OCI-LY3 (cell line): ENCODE measurements at regions not wholly inside any gene's neighbourhood (a gene's known extent, or its start where the extent isn't known, plus 50 kb on each side); places are given as distances from the start of the nearest gene placed in this dataset.

ENCODE experiments used
- H2AFZ ChIP-seq: fragments of 200-600, 300-600 bp; shearing (Covaris generic); 2 replicates; pipeline ENCODE4 v1.6.0; 2014; ENCODE audit warnings: antibody characterized with exemption, low read depth, low read length
- H3K27ac ChIP-seq: fragments of 200-600, 300-600 bp; sonication (generic); 2 replicates; pipeline ENCODE4 v1.5.1; 2014; ENCODE audit warnings: mild to moderate bottlenecking, low read length, moderate library complexity, mixed read lengths
- H3K27me3 ChIP-seq: fragments of 200-600, 300-600 bp; sonication (generic); 2 replicates; pipeline ENCODE4 v1.6.1; 2014; ENCODE audit warnings: low read depth, low read length, mixed read lengths
- H3K36me3 ChIP-seq: fragments of 200-600, 300-600 bp; sonication (generic); replicated peaks from 2 replicates; pipeline ENCODE3; 2014; ENCODE audit warnings: low read depth, low read length, mixed read lengths
- H3K4me1 ChIP-seq: fragments of 300-600, 200-600 bp; sonication (generic); 2 replicates; pipeline ENCODE4 v1.6.1; 2014; ENCODE audit warnings: low read length, mixed read lengths
- H3K4me2 ChIP-seq: fragments of 200-600, 300-600 bp; sonication (generic); 2 replicates; pipeline ENCODE4 v1.6.1; 2014; ENCODE audit warnings: low read length, mixed read lengths
- H3K4me3 ChIP-seq: fragments of 300-600, 200-600 bp; sonication (generic); 2 replicates; pipeline ENCODE4 v1.5.1; 2014; ENCODE audit warnings: antibody characterized with exemption, mild to moderate bottlenecking, low read length, moderate library complexity
- H3K79me2 ChIP-seq: fragments of 300-600, 200-600 bp; shearing (Covaris generic); 2 replicates; pipeline ENCODE4 v1.6.1; 2014; ENCODE audit warnings: mild to moderate bottlenecking, low read length, mixed read lengths
- H3K9ac ChIP-seq: fragments of 300-600, 200-600 bp; shearing (Covaris generic); 2 replicates; pipeline ENCODE4 v1.6.0; 2014; ENCODE audit warnings: mild to moderate bottlenecking, low read length, moderate library complexity
- H3K9me3 ChIP-seq: fragments of 200-600, 300-600 bp; shearing (Covaris generic); 2 replicates; pipeline ENCODE4 v1.6.1; 2014; ENCODE audit warnings: low read length, mixed read lengths; ENCODE audit not compliant: insufficient read depth
- H4K20me1 ChIP-seq: fragments of 200-600, 300-600 bp; sonication (generic); 2 replicates; pipeline ENCODE4 v1.6.1; 2016; ENCODE audit warnings: low read length, mixed read lengths; ENCODE audit not compliant: insufficient read depth
- EZH2phosphoT487 ChIP-seq: fragments of 200-600 bp; shearing (Covaris generic); IDR thresholded peaks from 2 replicates; pipeline ENCODE4 v1.6.1; 2018; ENCODE audit warnings: antibody characterized with exemption, mixed run types, low read depth
- TF ChIP-seq, protein P1 (sequence below): fragments of 200-600, 300-600 bp; sonication (generic); IDR thresholded peaks from 2 replicates; pipeline ENCODE4 v1.5.1; 2014; ENCODE audit warnings: antibody characterized with exemption, low read length, low read depth

- H3K36me3 ChIP-seq = no peaks in the 10 kb centered on the region
- no peaks in the 10 kb centered on the region for H4K20me1 ChIP-seq
- TF ChIP-seq EZH2phosphoT487 = no peak
- TF ChIP-seq, protein P1, sequence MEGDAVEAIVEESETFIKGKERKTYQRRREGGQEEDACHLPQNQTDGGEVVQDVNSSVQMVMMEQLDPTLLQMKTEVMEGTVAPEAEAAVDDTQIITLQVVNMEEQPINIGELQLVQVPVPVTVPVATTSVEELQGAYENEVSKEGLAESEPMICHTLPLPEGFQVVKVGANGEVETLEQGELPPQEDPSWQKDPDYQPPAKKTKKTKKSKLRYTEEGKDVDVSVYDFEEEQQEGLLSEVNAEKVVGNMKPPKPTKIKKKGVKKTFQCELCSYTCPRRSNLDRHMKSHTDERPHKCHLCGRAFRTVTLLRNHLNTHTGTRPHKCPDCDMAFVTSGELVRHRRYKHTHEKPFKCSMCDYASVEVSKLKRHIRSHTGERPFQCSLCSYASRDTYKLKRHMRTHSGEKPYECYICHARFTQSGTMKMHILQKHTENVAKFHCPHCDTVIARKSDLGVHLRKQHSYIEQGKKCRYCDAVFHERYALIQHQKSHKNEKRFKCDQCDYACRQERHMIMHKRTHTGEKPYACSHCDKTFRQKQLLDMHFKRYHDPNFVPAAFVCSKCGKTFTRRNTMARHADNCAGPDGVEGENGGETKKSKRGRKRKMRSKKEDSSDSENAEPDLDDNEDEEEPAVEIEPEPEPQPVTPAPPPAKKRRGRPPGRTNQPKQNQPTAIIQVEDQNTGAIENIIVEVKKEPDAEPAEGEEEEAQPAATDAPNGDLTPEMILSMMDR = no peak
- H3K27me3 ChIP-seq = no peaks in the 10 kb centered on the region
- no peak overlapping the region for H3K4me3 ChIP-seq
- no peak overlapping the region for H3K9ac ChIP-seq
- H2AFZ ChIP-seq = no peak overlapping the region
- no peaks in the 10 kb centered on the region for H3K79me2 ChIP-seq
- H3K9me3 ChIP-seq = no peaks in the 10 kb centered on the region
- H3K4me1 ChIP-seq = no peaks in the 10 kb centered on the region
- H3K27ac ChIP-seq = no peak overlapping the region
- H3K4me2 ChIP-seq = no peak overlapping the region
These were observed 81.5 kb upstream of the GPC1 start for GRCh38 chr2:240353944-240354343.

DNA sequence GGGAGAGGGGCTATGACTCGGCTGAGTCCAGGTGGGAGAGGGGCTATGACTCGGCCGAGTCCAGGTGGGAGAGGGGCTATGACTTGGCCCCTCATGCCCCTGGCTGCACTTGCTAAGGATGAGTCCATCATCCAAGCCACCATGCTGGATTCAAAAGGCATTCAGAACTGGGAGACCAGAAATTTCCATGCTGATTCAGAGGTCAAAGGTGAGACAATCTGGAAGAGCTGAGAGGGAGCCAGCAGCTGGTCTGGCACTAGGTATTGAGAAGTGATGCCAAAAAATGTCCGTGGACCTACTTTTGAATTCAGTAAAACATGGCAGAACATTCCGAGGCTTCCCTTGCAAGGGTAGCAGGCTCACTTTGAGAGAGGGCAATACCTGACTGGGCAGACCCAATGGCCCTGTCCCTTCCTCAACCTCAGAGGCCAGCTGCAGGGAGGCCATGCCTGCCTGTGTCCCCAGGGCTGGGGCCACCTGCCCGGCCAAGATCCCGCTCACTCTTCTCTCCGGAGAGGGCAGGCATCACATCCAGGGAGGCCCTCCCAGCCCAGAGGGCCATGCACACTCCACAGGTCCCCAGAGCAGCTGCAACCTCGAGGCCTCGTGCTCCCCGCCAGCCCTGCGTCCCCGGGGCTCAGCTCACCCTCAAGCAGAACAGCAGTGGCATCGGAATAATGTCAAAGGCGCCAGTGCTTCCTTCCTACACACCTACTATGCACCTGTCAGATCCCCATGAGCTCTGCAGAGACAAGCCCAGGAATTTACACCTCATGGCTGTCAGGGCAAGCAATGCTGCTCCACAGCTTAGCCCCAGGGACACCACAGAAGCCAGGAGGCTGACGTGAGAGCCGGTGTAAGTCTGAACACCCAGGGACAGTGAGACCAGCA, 80.2 kb upstream of the GPC1 start:
- H4K20me1 ChIP-seq = no peaks in the 10 kb centered on the region
- no peaks in the 10 kb centered on the region for H3K79me2 ChIP-seq
- H3K9me3 ChIP-seq = no peaks in the 10 kb centered on the region
- H3K9ac ChIP-seq = no peak overlapping the region
- H2AFZ ChIP-seq = no peak overlapping the region
- H3K27me3 ChIP-seq = no peaks in the 10 kb centered on the region
- H3K4me2 ChIP-seq = no peak overlapping the region
- no peak overlapping the region for H3K4me3 ChIP-seq
- no peaks in the 10 kb centered on the region for H3K4me1 ChIP-seq
- H3K27ac ChIP-seq = no peak overlapping the region
- no peaks in the 10 kb centered on the region for H3K36me3 ChIP-seq
- TF ChIP-seq EZH2phosphoT487 = no peak
- TF ChIP-seq, protein P1 = no peak

GRCh38 chr2:240355962-240356361, 79.5 kb upstream of the GPC1 start:
- no peaks in the 10 kb centered on the region for H3K36me3 ChIP-seq
- H4K20me1 ChIP-seq = no peaks in the 10 kb centered on the region
- no peak overlapping the region for H3K4me2 ChIP-seq
- no peak overlapping the region for H3K27ac ChIP-seq
- no peak overlapping the region for H2AFZ ChIP-seq
- no peaks in the 10 kb centered on the region for H3K4me1 ChIP-seq
- no peak overlapping the region for H3K4me3 ChIP-seq
- TF ChIP-seq EZH2phosphoT487 = no peak
- TF ChIP-seq, protein P1 = no peak
- H3K27me3 ChIP-seq = no peaks in the 10 kb centered on the region
- H3K9ac ChIP-seq = no peak overlapping the region
- no peaks in the 10 kb centered on the region for H3K79me2 ChIP-seq
- H3K9me3 ChIP-seq = 0 out of 2 replicates have a peak, but pooled peaks cover 3% of the 10 kb centered on the region

DNA sequence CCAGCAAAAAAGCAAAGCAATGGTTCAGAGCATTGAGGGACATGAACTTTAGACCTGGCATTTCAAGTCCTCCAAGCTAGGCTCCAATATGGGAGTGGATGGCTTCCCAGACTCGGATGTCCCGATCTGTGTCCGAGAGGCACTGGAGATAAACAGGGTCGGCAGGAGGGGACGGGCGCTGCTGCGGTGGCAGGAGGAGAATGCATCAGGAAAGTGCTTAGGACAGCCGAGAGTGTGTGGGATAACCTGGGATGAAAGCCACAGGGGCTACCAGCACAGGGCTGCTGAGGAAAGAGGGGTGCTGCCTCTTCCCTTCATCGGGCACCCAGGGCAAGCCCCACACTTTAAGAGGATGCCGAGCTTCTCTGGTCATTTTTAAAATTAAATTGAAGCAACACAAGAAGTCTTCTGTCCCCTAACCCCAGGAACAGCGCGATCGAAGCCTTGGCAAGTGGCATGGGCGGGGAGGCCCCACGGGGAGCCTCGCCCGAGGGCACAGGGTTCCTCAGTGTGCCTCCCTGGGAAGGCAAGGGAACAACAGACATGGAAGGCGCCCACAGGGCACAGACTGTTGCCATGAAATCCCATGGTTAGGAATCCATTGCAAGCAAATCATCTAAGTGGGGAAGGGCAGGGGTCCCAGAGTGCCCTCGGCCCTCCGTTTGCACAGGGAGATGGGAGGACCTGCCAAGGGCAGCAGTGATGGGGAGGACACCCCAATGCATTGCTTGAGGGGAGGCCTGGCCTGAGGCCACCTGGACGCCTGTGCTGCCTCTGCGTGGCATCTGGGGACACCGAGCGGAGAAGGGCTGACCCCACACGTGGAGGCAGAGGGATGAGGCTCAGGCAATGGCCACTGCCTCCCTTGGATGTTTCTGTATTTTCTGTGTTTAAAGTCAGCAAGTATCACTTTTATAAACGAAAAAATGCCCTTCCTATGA, 78.5 kb upstream of the GPC1 start:
- Histone ChIP-seq H3K79me2 (no peaks in the 10 kb centered on the region), H3K4me1 (no peaks in the 10 kb centered on the region), H3K4me3 (no peak overlapping the region), H3K9me3 (0 out of 2 replicates have a peak, but pooled peaks cover 3% of the 10 kb centered on the region), H3K9ac (no peak overlapping the region), H4K20me1 (no peaks in the 10 kb centered on the region), H3K4me2 (no peak overlapping the region), H3K27me3 (no peaks in the 10 kb centered on the region), H3K36me3 (no peaks in the 10 kb centered on the region), H3K27ac (no peak overlapping the region), H2AFZ (no peak overlapping the region)
- no peak for TF ChIP-seq EZH2phosphoT487
- TF ChIP-seq, protein P1 = no peak
